Left renal pelvis (tissue), 4 donors: ENCODE measurements at regions not wholly inside any gene's neighbourhood (a gene's known extent, or its start where the extent isn't known, plus 50 kb on each side); places are given as distances from the start of the nearest gene placed in this dataset.

Source experiments
- DNase-seq, 4 donors: peaks; one replicate each; pipeline ENCODE4 v3.0.0-alpha.2; 2013; ENCODE audit warnings: low read depth in 4 of 4, low spot score in 3 of 4

- no peak for DNase-seq
These were observed 103.9 kb upstream of the VASH1 start for GRCh38 chr14:76657404-76657803.

- no peak for DNase-seq
These were observed 103.4 kb upstream of the VASH1 start for GRCh38 chr14:76657846-76658245.

GRCh38 chr14:76662580-76662979 is 98.7 kb upstream of the VASH1 start:
- DNase-seq: no peak

- DNase-seq: no peak
These were observed 96.5 kb upstream of the VASH1 start for GRCh38 chr14:76664790-76665189.

- DNase-seq: no peak
These were observed 94.5 kb upstream of the VASH1 start for GRCh38 chr14:76666746-76667145.

- DNase-seq: no peak
These were observed 91.5 kb upstream of the VASH1 start for GRCh38 chr14:76669770-76670169.

- no peak for DNase-seq
These were observed 89.1 kb upstream of the VASH1 start for GRCh38 chr14:76672123-76672522.

- DNase-seq: no peak
These were observed 88.0 kb upstream of the VASH1 start for GRCh38 chr14:76673261-76673660.

- DNase-seq: no peak
These were observed 86.2 kb upstream of the VASH1 start for GRCh38 chr14:76675046-76675445.

GRCh38 chr14:76676539-76676938 is 84.7 kb upstream of the VASH1 start:
- no peak for DNase-seq

- no peak for DNase-seq
These were observed 83.6 kb upstream of the VASH1 start for GRCh38 chr14:76677534-76678145.

- no peak for DNase-seq
These were observed 82.9 kb upstream of the VASH1 start for GRCh38 chr14:76678244-76678800.

GRCh38 chr14:76682367-76682766 is 78.9 kb upstream of the VASH1 start:
- DNase-seq: no peak

GRCh38 chr14:76686646-76687045 is 74.6 kb upstream of the VASH1 start:
- no peak for DNase-seq

GRCh38 chr14:76687611-76688382 is 73.5 kb upstream of the VASH1 start:
- DNase-seq: no peak

GRCh38 chr14:76688383-76688671 is 72.9 kb upstream of the VASH1 start:
- no peak for DNase-seq

GRCh38 chr14:76690502-76691105 is 70.7 kb upstream of the VASH1 start:
- DNase-seq: no peak

- no peak for DNase-seq
These were observed 67.2 kb upstream of the VASH1 start for GRCh38 chr14:76694106-76694505.

GRCh38 chr14:76695263-76695920 is 65.9 kb upstream of the VASH1 start:
- DNase-seq: no peak

- no peak for DNase-seq
These were observed 64.9 kb upstream of the VASH1 start for GRCh38 chr14:76696361-76696760.

- no peak for DNase-seq
These were observed 64.5 kb upstream of the VASH1 start for GRCh38 chr14:76696791-76697190.
